ENCODE measurements at regions not wholly inside any gene's neighbourhood (a gene's known extent, or its start where the extent isn't known, plus 50 kb on each side); places are given as distances from the start of the nearest gene placed in this dataset.

- DNase-seq (ENCODE audit: low read depth, low spot score) = no peak
- H3K4me1 Mint-ChIP-seq = no peaks in the 10 kb centered on the region
- peaks cover 45% of the 10 kb centered on the region for H3K9me3 Mint-ChIP-seq
- no peak overlapping the region for H3K27ac Mint-ChIP-seq (ENCODE audit: unreplicated experiment)
- TF ChIP-seq CTCF (conservative IDR thresholded peaks at IDR 0.05) = no peak
- H3K27me3 Mint-ChIP-seq (ENCODE audit: low read depth) = no peaks in the 10 kb centered on the region
- no peak overlapping the region for H3K4me3 Mint-ChIP-seq
- peaks cover 31% of the 10 kb centered on the region for H3K36me3 Mint-ChIP-seq (ENCODE audit: low read depth)
Observed at GRCh38 chr19:27843861-27844260, 1369.1 kb downstream of the UQCRFS1 start.

- Mint-ChIP-seq H3K27me3 (ENCODE audit: low read depth) (no peaks in the 10 kb centered on the region), H3K27ac (ENCODE audit: unreplicated experiment) (no peak overlapping the region), H3K4me1 (no peaks in the 10 kb centered on the region), H3K9me3 (peaks cover 12% of the 10 kb centered on the region), H3K36me3 (ENCODE audit: low read depth) (no peaks in the 10 kb centered on the region), H3K4me3 (no peak overlapping the region)
- no peak for DNase-seq (ENCODE audit: low read depth, low spot score)
- TF ChIP-seq CTCF (conservative IDR thresholded peaks at IDR 0.05) = no peak
Observed at GRCh38 chr19:27833031-27833430, 1379.9 kb downstream of the UQCRFS1 start.

- no peak for DNase-seq (ENCODE audit: low read depth, low spot score)
- TF ChIP-seq CTCF (conservative IDR thresholded peaks at IDR 0.05) = no peak
- no peaks in the 10 kb centered on the region for H3K36me3 Mint-ChIP-seq (ENCODE audit: low read depth)
- no peak overlapping the region for H3K4me3 Mint-ChIP-seq
- no peak overlapping the region for H3K27ac Mint-ChIP-seq (ENCODE audit: unreplicated experiment)
- no peaks in the 10 kb centered on the region for H3K27me3 Mint-ChIP-seq (ENCODE audit: low read depth)
- no peaks in the 10 kb centered on the region for H3K4me1 Mint-ChIP-seq
- peaks cover 12% of the 10 kb centered on the region for H3K9me3 Mint-ChIP-seq
Observed at GRCh38 chr19:27828829-27829228, 1384.1 kb downstream of the UQCRFS1 start.

GRCh38 chr19:27824108-27824507, 1388.8 kb downstream of the UQCRFS1 start:
- Mint-ChIP-seq H3K4me3 (no peak overlapping the region), H3K27ac (ENCODE audit: unreplicated experiment) (no peak overlapping the region), H3K9me3 (peaks cover 23% of the 10 kb centered on the region), H3K36me3 (ENCODE audit: low read depth) (no peaks in the 10 kb centered on the region), H3K4me1 (no peaks in the 10 kb centered on the region), H3K27me3 (ENCODE audit: low read depth) (no peaks in the 10 kb centered on the region)
- no peak for DNase-seq (ENCODE audit: low read depth, low spot score)
- TF ChIP-seq CTCF (conservative IDR thresholded peaks at IDR 0.05) = no peak

- Mint-ChIP-seq H3K9me3 (peaks cover 26% of the 10 kb centered on the region), H3K4me1 (no peaks in the 10 kb centered on the region), H3K27ac (ENCODE audit: unreplicated experiment) (no peak overlapping the region), H3K4me3 (no peak overlapping the region), H3K36me3 (ENCODE audit: low read depth) (peaks cover 2% of the 10 kb centered on the region), H3K27me3 (ENCODE audit: low read depth) (no peaks in the 10 kb centered on the region)
- DNase-seq (ENCODE audit: low read depth, low spot score) = no peak
- no peak for TF ChIP-seq CTCF (conservative IDR thresholded peaks at IDR 0.05)
Observed at GRCh38 chr19:27822336-27822735, 1390.6 kb downstream of the UQCRFS1 start.
